Astrocyte (in vitro differentiated cells and primary cell): ENCODE measurements at regions not wholly inside any gene's neighbourhood (a gene's known extent, or its start where the extent isn't known, plus 50 kb on each side); places are given as distances from the start of the nearest gene placed in this dataset.

Experiments
- EZH2 ChIP-seq: IDR thresholded peaks from 2 replicates; pipeline ENCODE4 v1.6.1; 2012; ENCODE audit warnings: mild to moderate bottlenecking, low read length, inconsistent platforms; ENCODE audit not compliant: insufficient read depth
- TF ChIP-seq, protein P1 (sequence below): IDR thresholded peaks from 2 replicates; pipeline ENCODE4 v1.5.1; 2011; ENCODE audit warnings: low read depth, mild to moderate bottlenecking, inconsistent platforms, low read length, moderate library complexity; ENCODE audit not compliant: insufficient read depth

- TF ChIP-seq, protein P1, sequence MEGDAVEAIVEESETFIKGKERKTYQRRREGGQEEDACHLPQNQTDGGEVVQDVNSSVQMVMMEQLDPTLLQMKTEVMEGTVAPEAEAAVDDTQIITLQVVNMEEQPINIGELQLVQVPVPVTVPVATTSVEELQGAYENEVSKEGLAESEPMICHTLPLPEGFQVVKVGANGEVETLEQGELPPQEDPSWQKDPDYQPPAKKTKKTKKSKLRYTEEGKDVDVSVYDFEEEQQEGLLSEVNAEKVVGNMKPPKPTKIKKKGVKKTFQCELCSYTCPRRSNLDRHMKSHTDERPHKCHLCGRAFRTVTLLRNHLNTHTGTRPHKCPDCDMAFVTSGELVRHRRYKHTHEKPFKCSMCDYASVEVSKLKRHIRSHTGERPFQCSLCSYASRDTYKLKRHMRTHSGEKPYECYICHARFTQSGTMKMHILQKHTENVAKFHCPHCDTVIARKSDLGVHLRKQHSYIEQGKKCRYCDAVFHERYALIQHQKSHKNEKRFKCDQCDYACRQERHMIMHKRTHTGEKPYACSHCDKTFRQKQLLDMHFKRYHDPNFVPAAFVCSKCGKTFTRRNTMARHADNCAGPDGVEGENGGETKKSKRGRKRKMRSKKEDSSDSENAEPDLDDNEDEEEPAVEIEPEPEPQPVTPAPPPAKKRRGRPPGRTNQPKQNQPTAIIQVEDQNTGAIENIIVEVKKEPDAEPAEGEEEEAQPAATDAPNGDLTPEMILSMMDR = no peak
- no peak for TF ChIP-seq EZH2
Observed at GRCh38 chr6:6397842-6398241, 77.4 kb upstream of the F13A1 start.
